Osteocyte (in vitro differentiated cells): ENCODE measurements at regions not wholly inside any gene's neighbourhood (a gene's known extent, or its start where the extent isn't known, plus 50 kb on each side); places are given as distances from the start of the nearest gene placed in this dataset.

Source experiments
- DNase-seq: peaks from one replicate; pipeline ENCODE4 v3.0.0; 2021; ENCODE audit warnings: mixed read lengths; ENCODE audit not compliant: unreplicated experiment; ENCODE audit errors: extremely low spot score
- H3K27ac Mint-ChIP-seq: one replicate; pipeline ENCODE4 v1.8.0; 2021; ENCODE audit warnings: mild to moderate bottlenecking, mixed read lengths; ENCODE audit not compliant: unreplicated experiment
- H3K27me3 Mint-ChIP-seq: one replicate; pipeline ENCODE4 v1.8.0; 2021; ENCODE audit warnings: mixed read lengths; ENCODE audit not compliant: unreplicated experiment
- H3K36me3 Mint-ChIP-seq: one replicate; pipeline ENCODE4 v1.8.0; 2021; ENCODE audit warnings: mixed read lengths; ENCODE audit not compliant: unreplicated experiment
- H3K4me1 Mint-ChIP-seq: one replicate; pipeline ENCODE4 v1.8.0; 2021; ENCODE audit warnings: mixed read lengths; ENCODE audit not compliant: unreplicated experiment
- H3K4me3 Mint-ChIP-seq: one replicate; pipeline ENCODE4 v1.8.0; 2021; ENCODE audit warnings: mild to moderate bottlenecking, moderate library complexity, mixed read lengths; ENCODE audit not compliant: unreplicated experiment
- H3K9me3 Mint-ChIP-seq: one replicate; pipeline ENCODE4 v1.8.0; 2021; ENCODE audit warnings: mixed read lengths; ENCODE audit not compliant: unreplicated experiment
- TF ChIP-seq, protein P1 (sequence below): fragments of 200-600 bp; sonication (generic); IDR thresholded peaks from 2 replicates; pipeline ENCODE4 v1.5.0; 2021; ENCODE audit warnings: antibody characterized with exemption, mild to moderate bottlenecking, moderate library complexity

DNA sequence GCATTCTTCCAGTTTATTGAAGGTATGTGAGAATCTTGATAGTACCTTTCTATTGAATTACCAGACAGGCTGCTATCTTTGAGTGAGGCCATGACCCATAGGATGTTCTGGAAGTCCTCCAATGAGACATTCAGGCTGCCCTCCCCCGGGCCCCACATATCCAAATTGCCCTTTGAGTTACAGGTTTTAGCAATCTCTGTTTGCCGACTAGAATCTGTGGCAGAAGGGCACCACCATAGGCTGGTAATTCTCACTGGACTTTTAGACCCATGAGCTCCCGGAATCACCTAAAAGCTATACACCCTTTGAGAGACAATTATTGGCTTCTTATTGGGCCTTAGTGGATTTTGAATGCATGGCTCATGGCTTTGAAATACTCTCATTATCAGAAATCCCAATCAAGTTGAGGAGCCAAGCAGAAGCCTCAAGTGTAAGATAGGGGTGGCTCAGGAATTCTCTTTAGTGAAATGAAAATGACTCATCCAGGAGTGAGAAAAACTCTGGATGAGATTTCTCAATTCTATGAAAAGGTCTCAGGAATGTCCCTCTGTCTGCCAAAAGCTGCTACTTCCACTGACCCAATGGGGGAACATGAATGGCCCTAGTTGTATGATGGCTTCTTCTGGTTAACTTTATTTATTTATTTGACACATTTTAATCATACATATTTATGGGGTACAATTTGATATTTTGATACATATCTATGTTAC, 172.1 kb upstream of the CSNK1A1L start:
- Mint-ChIP-seq H3K9me3 (no peaks in the 10 kb centered on the region), H3K4me1 (peaks cover 2% of the 10 kb centered on the region)
- TF ChIP-seq, protein P1, sequence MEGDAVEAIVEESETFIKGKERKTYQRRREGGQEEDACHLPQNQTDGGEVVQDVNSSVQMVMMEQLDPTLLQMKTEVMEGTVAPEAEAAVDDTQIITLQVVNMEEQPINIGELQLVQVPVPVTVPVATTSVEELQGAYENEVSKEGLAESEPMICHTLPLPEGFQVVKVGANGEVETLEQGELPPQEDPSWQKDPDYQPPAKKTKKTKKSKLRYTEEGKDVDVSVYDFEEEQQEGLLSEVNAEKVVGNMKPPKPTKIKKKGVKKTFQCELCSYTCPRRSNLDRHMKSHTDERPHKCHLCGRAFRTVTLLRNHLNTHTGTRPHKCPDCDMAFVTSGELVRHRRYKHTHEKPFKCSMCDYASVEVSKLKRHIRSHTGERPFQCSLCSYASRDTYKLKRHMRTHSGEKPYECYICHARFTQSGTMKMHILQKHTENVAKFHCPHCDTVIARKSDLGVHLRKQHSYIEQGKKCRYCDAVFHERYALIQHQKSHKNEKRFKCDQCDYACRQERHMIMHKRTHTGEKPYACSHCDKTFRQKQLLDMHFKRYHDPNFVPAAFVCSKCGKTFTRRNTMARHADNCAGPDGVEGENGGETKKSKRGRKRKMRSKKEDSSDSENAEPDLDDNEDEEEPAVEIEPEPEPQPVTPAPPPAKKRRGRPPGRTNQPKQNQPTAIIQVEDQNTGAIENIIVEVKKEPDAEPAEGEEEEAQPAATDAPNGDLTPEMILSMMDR = no peak

GRCh38 chr13:37277007-37277406, 171.5 kb upstream of the CSNK1A1L start:
- TF ChIP-seq, protein P1 = no peak
- H3K36me3 Mint-ChIP-seq = no peaks in the 10 kb centered on the region
- no peak overlapping the region for H3K4me3 Mint-ChIP-seq
- H3K27ac Mint-ChIP-seq = no peak overlapping the region
- no peak for DNase-seq
- H3K27me3 Mint-ChIP-seq = no peaks in the 10 kb centered on the region
- no peaks in the 10 kb centered on the region for H3K9me3 Mint-ChIP-seq
- peaks cover 2% of the 10 kb centered on the region for H3K4me1 Mint-ChIP-seq

More for the DNA sequence above, 172.1 kb upstream of the CSNK1A1L start:
- DNase-seq = no peak
- Mint-ChIP-seq H3K27ac (no peak overlapping the region), H3K36me3 (no peaks in the 10 kb centered on the region), H3K4me3 (no peak overlapping the region), H3K27me3 (no peaks in the 10 kb centered on the region)

DNA sequence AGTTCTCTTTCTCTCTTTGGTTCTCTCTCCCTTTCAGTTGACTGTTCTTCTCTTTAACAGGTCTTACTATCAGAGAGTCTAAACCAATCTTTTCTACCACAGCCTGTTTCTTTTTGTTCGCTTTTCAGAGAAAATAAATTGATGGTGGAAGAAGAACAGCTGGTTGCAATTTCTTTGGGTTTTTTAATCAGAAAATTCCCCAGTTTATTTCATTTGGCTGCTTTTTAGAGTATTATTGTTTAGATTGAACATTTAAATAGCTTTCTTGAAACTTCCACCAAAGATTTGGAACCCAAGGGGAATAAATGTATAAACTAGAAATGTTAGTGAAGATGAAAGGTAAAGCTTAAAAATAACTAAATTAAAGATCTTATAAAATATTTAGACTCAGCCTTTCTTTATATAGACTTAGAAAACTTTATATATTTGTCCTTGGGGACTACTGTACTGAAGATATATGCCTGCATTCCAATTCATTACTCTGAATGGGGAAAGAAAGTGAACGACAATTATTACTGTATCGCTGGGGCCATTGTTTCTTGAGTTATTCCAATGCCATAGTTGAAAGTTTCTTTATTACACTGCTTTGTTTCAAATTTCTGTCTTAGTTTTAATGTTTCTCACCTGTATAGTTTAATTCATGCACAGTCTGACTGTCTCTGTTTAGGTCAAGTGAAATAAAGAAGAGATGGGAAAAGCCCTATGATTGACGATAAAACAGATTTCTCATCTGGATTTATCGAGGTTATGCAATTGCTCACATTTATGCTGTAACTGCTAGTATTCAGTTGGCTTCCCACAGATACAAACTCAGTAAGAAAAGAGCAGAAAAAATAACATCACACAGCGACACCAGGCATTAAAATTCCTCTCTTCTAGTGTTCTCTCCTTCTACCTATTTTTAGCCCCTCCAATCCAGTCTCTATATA, 169.4 kb upstream of the CSNK1A1L start:
- Mint-ChIP-seq H3K27ac (no peak overlapping the region), H3K36me3 (no peaks in the 10 kb centered on the region), H3K4me3 (no peak overlapping the region), H3K27me3 (no peaks in the 10 kb centered on the region), H3K9me3 (peaks cover 7% of the 10 kb centered on the region), H3K4me1 (peaks cover 2% of the 10 kb centered on the region)
- no peak for DNase-seq
- TF ChIP-seq, protein P1 = no peak

DNA sequence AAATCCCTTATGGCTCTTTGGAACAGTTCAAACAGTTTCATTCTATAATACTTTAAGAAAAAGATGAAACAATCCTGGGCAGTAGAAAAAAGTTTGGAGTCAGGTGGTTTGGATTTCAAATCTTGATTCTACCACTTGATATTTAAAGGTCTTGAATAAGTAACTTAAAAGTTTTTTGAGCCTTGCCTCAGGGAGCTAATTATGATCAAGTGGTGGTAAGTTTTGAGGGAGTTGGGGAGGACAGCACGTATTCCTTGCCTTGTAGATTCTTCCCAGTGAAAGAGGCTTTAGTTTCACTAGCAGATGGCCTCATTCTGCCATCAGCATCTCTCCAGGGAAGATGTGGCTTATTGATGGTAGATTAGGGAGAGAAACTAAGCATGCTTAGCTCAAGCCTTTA, 168.4 kb upstream of the CSNK1A1L start:
- H3K9me3 Mint-ChIP-seq = peaks cover 11% of the 10 kb centered on the region
- no peaks in the 10 kb centered on the region for H3K36me3 Mint-ChIP-seq
- TF ChIP-seq, protein P1 = no peak
- no peak for DNase-seq
- no peak overlapping the region for H3K27ac Mint-ChIP-seq
- H3K4me3 Mint-ChIP-seq = no peak overlapping the region
- no peaks in the 10 kb centered on the region for H3K27me3 Mint-ChIP-seq
- peaks cover 2% of the 10 kb centered on the region for H3K4me1 Mint-ChIP-seq
